ENCODE measurements at regions not wholly inside any gene's neighbourhood (a gene's known extent, or its start where the extent isn't known, plus 50 kb on each side); places are given as distances from the start of the nearest gene placed in this dataset.

DNA sequence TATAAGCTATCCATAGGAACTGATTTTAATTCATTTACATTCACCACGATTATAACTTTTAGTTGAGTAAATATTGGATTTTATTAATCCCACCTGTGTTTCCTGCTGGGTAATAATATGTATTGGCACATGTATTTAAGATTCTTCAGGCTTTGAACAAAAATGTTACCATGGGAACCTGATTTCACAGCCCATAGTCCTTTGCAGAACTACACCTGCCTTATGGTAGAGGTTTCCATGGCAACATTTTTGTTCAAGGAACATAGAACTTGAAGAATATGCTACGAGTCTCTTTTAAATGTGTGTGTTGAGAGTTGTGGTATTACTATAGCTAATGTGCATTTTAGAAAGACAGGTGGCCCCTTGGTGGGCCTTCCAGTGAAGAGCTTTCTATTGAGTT is 317.4 kb downstream of the SAMD5 start:
- peak; percentile 49 to 80 for DNase-seq

DNA sequence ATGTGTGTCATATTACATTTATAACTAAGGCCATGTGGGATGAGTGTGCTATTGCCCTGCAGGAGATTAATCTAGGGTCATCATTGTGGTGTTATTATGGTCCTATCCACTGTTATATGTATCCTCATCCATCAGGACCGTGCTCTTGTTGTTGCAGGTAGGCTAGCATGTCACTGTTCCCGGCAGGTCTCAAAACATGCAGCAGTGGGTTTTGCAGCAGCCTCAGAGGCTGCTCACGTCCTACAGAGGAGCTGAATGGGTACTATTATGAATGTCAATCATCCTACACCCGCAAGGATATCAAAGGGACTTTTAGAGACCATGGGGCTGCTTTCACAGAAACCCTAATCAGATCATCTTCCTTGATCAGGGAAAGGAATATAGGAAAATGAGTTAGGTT is 318.2 kb downstream of the SAMD5 start:
- DNase-seq: no peak

DNA sequence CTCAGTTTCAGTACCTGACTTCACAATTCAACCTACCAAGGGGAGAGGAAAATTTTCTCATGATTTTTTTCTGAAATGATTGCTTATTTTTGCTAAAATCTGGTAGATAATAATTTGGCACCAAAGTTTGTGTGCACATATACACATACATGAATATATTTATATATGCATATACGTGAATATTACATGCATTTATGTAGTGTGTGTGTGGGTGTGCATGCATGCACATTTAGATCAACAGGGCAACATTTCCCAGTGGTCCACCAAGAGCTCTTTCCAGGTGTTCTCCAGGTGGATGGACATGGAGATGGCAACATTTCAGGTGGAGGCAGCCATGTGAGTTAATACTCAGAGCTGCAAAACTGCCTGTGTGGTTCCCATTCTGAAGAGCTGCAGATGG is 320.9 kb downstream of the SAMD5 start:
- no peak for DNase-seq

DNA sequence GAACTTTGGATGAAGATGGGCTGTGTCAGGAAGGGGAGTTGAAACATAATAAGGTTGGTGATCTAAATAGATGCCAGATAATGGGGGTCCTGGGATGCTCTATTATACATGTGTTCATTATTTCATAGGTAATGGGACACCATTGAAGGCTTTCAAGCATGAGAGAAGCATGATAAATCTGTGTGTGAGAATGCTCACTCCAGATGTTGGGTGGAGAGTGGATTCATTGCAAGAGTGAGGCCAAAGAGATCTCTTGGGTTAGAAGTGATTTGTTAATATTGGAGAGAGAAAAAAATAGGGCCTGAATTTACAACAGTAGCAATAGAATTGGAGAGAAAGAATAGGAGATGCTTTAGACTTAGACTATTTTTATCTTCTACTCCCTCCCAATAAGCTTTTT is 321.3 kb downstream of the SAMD5 start:
- DNase-seq: no peak

DNA sequence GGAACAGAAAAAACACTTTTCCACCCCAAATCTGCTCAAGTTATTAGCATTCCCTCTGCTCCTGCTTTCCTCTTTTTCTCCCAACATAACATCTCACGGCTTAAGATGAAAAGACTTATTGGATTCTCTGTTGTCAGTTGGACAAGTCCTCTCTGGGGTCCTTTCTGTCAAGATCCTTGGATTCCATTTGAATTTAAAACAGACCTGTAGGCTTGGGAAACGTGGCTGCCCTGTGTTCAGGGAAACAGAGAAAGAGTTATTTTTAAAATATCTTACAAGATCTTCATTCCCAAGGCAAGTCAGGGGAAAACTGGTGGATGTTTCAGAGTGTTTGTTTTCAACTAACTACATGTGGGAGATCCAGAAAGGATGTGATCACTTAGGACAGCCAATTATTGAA is 322.9 kb downstream of the SAMD5 start:
- no peak for DNase-seq

DNA sequence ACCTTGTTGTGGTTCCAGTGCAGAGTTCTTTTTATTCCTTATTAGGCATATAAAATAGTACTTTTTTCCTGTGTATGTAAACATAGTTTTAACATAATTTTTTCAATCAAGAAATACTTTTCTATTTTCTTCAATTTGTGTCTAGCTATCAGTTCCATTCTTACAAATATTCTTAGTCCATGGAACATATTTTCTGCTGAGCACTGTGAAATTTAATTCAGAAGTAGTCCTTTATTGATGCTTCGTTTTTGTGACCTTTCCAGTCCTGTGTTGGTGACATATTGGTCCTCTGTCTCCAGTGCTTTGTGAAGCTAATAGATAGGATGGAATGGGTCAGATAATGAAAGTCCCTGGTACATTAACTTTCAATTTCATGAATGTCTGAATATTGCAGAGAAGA is 325.1 kb downstream of the SAMD5 start:
- no peak for DNase-seq

DNA sequence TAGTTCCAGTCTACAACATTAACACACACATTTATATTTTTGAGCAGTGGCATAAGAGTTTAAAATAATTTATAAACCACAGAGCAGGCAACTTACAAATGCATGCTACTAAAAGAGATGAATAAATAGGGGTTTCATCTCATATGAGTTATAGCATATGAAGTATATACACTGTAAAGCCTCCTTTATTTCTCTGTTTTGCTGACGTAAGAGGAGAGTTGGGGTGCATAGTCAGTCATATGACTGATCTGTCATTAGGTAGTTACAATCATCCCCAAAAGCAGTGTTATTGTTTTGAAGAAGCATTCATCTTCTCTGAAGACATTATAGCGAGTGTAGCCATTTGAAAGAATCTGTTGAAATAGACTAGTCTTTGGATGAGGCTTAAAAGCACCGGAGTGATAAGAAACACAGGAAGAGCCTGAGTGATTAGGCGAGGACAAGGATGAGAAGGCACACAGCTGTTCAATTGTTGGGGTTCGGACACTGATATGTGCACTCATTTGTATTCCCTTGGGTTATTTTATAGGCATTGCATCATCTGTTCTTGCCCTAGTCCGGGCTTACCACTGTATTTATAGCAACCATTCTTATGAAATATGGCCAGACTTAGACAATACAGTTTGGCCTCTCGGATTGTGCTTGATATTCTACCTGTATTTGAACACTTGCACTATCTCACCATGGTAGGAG is 325.7 kb downstream of the SAMD5 start:
- DNase-seq: no peak

DNA sequence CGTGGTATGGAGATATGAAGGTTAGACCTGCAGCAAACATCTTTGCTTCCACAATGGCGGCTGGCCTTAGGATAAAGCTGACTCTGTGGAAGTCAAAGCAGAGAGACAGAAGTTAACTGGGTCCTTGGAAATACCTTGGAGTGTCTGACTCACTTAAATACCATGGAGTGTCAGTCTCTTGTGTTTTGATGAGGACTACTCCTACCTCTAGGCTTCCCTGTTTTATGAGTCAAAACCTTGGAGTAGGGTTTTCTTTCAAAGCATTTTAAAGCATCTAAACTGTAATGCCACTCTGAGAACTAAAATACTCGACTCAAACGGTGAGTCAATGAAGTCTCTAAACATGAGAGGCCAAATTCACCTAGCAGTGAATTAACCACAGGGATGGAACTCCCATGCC is 329.1 kb downstream of the SAMD5 start:
- no peak for DNase-seq

DNA sequence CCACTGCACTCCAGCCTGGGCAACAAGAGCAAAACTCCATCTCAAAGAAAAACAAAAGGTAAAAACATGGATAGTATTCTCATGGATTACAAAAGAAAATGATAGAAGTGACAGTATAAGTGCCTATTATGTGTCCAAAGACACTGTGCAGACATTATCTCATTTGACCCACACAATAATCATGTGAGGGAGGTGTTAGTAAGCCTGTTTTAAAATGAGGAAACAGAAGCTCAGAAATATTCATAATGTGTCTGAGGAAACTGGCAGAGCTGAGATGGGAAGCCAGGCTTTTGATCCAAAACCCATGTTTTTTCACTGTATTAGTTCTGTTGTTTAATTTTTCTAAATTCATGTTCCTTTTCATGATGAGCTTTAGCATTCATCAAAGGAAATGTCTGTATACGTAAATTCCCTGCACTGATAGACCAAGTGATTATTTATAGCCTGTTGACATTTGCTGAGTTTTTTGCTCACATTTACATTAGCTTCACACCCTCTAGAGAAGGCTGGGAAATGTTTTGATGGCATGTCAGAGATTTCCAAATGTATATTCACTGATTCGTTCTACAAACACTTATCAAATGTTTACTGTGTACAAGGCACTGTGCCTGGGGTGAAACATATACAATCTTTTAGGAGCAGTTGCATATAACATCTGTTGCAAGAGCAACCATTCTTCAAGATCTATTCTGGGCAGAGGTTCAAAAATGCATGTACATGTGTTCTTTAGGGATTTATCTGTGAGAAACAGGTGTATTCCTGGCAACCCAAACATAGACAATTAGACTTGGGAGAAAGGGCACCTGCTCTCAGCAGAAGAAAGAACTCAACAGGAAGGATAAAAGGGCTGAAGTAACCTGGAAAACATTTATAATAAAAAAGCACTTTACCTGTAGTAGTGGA is 331.5 kb downstream of the SAMD5 start:
- DNase-seq: peak in 1 of 2 experiments; percentile 18

DNA sequence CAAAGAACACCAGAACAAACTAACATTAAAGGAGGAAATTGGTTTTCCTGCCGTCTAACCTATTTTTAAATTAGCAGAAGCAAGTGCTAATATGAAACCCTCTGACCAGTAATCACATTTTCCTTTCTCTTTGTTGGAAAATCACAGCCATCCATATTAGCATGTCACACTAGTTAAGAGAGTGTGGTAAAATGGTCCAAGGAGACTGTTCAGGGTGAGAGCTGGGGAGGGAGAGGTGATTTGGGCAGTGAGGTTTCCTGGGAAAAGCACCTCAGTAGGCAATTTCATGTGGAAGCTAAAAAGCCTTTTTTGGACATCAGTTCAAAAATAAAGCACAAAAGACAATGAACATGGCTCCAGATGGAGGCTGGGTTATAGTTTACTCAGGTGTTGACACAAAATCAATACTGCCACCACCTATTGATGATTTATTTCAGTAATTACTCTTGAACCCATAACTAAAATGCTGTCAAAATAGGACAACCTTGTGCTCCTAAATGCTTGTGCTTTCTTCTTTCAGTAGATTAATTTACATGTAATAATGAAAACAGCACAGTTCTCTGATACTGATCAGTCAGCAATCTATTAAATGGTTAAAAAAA is 333.2 kb downstream of the SAMD5 start:
- DNase-seq: peak in 1 of 2 experiments; percentile 15

DNA sequence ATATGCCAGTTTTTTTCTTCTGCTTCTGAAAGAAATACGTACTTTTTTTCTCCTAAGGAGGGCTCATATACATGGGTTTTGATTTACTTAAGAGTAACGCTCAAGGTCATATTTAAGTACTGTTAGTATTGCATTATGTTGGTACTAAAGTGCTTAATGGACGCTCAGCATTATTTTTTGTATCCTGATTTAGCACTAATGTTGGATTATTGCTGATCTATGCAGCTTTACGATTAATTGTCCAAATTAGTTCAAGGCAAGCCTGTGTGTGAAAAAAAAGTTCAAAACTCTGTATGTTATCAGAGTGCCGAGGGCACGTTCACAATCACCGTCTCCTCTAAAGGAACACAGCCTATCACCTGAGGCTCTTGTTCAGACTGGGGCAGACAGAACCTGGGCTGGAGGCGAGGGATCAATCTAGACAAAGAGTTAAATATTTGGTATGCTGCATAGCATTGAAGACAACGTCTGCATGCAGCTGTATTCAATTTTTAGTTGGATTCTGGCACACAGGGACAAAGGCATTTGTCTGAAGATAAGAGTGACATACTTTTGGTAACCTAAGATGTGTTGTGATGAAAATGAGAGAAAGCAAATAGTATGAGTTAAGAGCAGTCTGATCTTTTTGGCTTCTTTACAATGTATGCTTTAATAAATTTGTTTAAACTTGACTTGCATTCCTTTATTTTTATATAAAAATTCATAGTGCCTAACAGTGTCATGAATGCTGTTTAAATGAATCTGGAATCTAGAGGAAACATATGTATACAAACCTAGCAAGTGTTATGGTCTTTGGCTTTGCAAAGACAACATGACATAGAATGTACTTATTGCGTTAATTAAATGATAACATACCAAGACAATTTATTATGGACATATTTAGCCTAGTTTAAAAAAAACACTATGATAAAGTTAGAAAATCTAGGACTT is 341.2 kb downstream of the SAMD5 start:
- DNase-seq: no peak

DNA sequence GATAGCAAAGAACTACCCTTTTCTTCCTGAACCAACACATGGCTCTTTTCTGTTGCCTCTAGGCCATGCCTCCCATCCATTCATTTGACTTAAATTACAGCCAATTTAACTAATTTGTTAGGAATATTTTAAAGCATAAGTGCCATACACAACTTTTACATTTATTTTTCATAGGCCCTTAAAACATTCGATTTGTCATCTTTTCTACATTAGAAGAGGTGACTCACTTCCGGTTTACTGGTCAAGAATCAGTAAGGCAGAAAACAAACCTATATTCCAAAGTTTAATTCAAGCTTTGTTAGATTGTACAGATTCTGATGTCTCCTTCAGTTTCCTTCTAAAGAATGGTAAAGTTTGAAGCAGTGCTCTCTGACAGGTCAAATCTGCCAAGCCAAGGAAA is 344.3 kb downstream of the SAMD5 start:
- no peak for DNase-seq

DNA sequence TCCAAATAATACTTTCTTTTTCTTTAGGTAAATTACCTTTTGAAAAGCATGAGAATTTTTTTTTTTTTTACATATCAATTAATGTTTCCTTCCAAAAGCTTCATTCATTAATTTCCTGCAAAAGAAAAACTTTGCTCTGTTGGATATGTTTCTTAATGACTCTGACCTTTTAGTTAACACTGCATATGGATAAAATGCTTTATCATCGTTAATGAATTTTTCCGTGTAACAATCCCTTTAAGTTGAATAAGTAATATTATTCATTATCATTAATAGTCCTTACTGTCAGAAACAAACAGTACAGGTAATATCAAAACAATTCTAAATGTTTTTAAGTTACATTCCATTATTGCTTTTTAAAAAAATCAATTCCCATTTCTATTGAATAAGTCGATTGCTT is 345.1 kb downstream of the SAMD5 start:
- DNase-seq: no peak

DNA sequence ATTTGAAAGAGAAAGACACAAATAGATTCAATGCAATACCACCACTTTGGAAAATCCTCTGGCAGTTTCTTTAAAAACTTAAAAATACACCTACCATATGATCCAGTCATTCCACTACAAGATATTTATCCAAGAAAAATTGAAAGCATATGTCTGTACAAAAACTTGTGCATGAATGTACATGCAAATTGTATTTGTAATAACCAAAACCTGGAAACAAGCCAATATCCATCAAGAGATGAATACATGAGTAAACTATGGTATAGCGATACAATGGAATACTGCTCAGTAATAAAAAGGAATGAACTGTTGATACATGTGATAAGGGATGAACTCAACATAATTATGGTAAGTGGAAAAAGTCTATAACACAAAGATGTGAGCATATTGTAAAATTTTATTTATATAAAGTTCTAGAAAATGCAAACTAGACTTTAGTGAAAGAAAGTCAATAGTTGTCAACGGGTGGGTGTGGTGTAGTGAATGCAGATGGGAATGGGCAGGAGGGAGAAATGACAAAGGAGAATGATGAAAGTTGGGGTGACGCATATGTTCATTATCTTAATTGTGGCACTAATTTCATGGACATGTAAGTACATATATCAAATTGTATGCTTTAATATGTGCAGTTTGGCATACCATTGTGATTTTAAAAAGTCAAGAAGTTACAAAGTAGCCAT is 347.5 kb downstream of the SAMD5 start:
- DNase-seq: no peak

DNA sequence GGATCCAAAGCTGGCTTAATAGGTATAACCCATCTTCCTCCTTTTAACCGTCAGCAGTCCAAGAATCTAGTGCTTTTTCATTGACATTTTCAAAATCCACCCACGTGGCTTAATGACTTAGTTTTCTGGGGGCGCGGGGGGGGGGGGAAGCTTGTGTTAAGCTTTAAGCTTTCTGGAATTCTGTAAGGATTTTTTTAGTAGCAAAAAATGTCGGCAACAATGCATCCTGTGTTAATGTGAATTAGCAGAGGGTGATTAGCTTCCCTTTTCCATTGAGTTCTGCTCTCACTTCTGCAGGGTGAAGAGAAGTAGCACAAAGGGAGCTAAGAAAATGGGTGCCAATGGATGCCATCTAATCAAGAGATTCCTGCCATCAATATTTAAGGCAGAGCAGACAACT is 348.2 kb downstream of the SAMD5 start:
- DNase-seq: no peak

DNA sequence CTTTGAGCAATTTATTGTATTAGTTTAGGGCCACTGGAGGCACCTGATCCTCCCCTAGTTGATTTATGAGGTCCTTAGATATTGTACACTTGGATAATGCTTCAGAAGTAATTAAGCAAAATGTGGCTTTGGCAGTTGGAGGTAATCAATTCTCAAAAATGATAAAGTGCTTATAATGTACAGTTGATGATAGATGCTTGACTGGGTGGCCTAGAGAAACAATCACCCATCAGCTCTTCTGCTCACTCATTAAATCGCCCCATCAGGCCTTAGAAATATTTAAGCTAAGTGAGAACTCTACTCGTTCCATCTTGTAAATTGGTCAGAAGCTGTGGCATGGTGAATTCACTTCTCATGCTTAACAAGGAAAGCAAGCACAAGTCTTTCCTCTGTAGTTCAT is 349.9 kb downstream of the SAMD5 start:
- no peak for DNase-seq

DNA sequence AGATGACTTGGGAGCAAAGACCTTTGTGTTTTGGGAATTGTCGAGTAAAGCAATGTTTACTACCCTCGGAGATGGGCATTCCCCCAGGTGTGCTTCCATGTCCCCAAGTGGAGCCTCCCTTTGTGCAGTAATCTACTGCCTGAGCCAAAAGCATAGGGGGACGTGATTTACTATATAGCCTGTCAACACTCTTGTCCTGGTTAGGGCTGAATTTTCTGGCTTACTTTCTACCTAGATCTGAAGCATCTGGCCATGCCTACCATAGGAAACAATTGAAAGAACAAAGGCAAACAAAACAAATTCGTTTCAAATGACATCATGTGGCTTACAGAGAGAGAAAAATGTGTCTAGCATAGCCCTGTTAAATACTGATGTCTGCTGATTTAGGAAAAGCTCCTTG is 350.6 kb downstream of the SAMD5 start:
- no peak for DNase-seq

DNA sequence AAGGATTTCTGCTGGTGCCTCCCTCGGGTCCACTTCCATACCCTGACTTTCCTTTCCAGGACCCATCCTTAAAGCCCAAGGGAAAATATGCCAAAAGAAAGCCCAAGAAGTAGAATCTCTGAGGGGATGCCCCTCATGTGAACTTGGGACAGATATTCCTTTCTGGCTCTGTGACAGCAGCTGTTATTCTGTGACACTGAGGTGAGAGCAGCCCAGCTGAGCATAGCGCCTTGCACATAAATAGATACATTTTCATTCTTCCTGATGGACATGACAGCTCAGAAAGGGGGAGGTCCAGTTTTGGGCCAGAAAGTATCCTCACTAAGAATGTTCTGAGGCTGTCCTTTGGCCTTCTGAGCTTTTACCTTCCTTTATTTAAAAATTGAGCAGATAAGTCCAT is 353.2 kb downstream of the SAMD5 start:
- no peak for DNase-seq

DNA sequence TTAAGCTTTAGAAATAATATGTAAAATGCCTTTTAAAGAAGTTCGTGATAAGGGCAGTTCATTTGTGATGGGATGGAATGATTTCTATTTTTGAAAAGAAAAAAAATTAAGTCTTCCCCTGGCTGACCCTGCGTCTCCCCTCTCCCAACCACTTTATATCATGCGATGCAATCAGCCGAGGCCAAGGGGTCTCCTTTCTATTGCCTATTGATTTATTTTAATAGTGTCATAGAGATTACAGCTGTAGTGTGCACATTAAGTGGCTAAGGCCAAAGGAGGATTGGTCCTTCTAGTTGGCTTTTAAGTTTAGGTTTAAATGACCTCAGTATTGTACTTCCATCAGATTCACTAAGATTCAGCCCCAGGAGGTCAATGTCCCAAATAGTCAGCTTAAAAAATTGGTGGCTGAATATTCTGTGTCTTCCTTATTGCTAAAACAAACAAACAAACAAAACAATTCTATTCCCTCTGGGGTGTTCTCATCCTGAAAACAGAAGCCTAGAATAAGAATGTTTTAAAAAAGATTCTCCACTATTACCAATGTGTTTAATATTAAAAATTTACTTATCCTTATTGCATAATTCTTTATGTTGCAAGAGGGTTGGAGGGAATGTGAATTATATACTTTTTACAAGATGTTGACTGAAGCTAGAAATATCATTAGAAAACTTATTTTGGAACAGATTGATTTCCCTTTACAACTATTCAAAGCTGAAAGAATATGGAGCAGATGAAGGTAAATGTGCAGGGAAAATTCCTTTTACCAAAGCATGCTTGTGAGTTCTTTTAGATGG is 359.1 kb downstream of the SAMD5 start:
- DNase-seq: no peak

DNA sequence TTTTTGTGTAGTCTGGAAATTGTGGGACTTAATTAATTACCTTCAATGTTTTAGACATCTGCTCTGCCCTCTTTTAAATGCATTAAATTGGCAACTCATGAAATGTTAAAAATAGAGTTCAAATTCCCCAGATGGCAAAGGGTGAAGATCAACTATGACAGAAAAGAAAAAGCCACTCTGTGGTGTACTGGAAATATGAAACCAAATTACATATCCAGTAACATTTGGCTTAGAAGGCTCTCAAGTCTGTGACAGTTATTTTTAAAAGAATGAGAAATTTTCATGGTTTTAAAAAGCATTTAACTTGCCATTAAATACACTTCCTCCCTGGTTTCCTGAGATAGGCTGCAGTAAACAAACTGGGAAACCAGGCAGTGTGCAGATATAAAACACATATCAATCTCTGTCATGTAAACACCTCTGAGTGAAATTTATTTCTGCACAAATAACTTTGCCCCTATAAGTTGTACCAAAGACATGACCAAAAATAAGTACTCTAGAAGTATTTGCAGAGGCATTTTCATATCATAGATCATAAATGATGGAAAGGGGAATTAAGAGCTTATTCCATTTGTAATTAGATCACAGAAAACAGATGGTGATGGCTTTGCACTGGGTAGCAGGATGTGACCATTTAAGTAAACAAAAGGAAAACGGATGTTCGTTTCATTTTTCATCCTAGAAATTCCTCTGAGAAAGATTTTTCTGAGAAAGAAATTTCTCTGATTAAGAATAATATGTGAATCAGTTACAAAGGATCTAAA is 360.1 kb downstream of the SAMD5 start:
- no peak for DNase-seq

DNA sequence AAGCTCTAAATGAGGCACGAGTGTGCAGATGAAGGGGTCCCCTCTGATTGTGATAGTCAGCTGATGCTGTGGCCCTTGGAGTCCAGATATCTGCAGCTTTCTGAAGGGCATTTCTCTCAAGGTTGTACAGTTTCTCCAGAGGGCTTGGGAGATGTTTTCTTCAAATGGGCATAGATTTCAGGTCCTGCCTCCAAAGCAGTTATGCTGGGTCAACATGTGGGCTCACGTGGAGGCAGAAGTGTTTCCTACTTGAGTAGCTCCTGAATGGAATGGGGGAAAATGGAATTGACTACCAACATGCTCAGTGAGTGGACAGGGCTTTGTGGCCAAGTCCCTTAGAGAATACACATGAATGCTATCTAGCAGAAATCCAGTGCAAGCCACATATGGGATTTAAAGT is 360.7 kb downstream of the SAMD5 start:
- no peak for DNase-seq

Measured in NCI-H2081 (cell line).